ENCODE measurements at regions not wholly inside any gene's neighbourhood (a gene's known extent, or its start where the extent isn't known, plus 50 kb on each side); places are given as distances from the start of the nearest gene placed in this dataset.

DNA sequence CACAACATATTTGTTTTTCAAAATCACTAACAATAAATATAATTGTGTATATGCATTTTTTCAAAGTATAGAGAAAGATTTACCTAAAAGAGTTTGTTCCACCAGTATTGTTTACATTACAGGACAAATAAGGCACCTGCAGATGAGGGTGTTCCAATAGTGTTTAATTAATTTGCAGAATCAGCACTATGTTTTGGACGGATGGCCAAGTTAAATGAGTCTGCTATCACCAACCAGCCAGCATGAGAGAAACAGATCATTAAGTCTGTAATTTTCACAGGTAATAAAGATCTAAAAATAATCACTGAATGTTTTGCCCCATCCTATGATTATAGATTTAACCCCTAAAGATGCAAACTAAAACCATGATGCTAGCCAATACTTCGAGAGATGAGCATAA, 2247.0 kb downstream of the NCAM2 start:
- intact Hi-C loops (cut with micrococcal nuclease): no loop called here
- H3K4me3 ChIP-seq: no peak overlapping the region
- no peak for DNase-seq
- no peak overlapping the region for H3K27ac ChIP-seq (replicated peaks)
- no peaks in the 10 kb centered on the region for H3K9me3 ChIP-seq (replicated peaks)
- no peaks in the 10 kb centered on the region for H3K27me3 ChIP-seq (ENCODE audit: low read depth)
- TF ChIP-seq, protein P1, sequence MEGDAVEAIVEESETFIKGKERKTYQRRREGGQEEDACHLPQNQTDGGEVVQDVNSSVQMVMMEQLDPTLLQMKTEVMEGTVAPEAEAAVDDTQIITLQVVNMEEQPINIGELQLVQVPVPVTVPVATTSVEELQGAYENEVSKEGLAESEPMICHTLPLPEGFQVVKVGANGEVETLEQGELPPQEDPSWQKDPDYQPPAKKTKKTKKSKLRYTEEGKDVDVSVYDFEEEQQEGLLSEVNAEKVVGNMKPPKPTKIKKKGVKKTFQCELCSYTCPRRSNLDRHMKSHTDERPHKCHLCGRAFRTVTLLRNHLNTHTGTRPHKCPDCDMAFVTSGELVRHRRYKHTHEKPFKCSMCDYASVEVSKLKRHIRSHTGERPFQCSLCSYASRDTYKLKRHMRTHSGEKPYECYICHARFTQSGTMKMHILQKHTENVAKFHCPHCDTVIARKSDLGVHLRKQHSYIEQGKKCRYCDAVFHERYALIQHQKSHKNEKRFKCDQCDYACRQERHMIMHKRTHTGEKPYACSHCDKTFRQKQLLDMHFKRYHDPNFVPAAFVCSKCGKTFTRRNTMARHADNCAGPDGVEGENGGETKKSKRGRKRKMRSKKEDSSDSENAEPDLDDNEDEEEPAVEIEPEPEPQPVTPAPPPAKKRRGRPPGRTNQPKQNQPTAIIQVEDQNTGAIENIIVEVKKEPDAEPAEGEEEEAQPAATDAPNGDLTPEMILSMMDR (IDR thresholded peaks at IDR 0.05; ENCODE audit: borderline replicate concordance): no peak
- H3K4me1 ChIP-seq: no peaks in the 10 kb centered on the region
- no peaks in the 10 kb centered on the region for H3K36me3 ChIP-seq

DNA sequence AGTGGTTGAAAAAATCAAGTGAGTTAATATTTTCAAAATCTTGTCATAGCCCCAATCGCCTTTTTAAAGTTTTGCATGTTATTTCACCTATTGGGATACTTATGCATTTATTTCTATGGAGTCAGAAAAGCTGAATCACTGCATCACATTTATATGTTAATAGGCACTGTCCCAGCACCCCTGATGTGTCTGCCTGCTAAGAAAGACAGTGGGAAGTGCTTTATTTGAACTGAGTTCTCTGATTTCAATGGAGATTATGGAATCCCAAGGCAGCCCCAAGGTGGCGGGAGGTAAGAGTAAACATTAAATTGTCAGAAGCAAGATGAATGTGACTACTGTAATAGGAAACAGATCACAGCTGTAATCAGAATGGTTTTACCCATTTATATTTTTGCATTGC, 2225.7 kb downstream of the NCAM2 start:
- H3K36me3 ChIP-seq: no peaks in the 10 kb centered on the region
- H3K27me3 ChIP-seq (ENCODE audit: low read depth): no peaks in the 10 kb centered on the region
- no peaks in the 10 kb centered on the region for H3K9me3 ChIP-seq (replicated peaks)
- H3K4me1 ChIP-seq: no peaks in the 10 kb centered on the region
- no peak overlapping the region for H3K4me3 ChIP-seq
- DNase-seq: no peak
- TF ChIP-seq, protein P1 (IDR thresholded peaks at IDR 0.05; ENCODE audit: borderline replicate concordance): no peak
- H3K27ac ChIP-seq (replicated peaks): no peak overlapping the region
- intact Hi-C loops (cut with micrococcal nuclease): no loop called here

DNA sequence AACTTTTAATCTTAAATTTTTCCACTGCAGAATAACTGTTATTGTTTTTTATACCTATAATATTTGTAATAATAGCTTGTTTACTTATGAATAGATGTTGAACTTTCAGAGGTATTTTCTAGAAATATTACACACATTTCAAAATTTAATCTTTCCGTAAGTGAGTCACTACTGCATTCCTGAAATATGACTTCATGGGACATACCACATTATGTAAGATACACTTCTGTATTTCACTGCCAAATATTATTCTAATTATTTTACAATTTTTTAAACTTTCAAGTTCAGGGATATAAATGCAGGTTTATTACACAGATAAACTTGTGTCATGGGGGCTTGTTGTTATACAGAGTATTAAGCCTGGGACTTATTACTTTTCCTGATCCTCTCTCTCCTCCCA, 2220.5 kb downstream of the NCAM2 start:
- no peak for DNase-seq
- H3K27ac ChIP-seq (replicated peaks): no peak overlapping the region
- TF ChIP-seq, protein P1 (IDR thresholded peaks at IDR 0.05; ENCODE audit: borderline replicate concordance): no peak
- no peaks in the 10 kb centered on the region for H3K36me3 ChIP-seq
- peaks cover 2% of the 10 kb centered on the region for H3K9me3 ChIP-seq (replicated peaks)
- no peak overlapping the region for H3K4me3 ChIP-seq
- no peaks in the 10 kb centered on the region for H3K4me1 ChIP-seq
- intact Hi-C loops (cut with micrococcal nuclease): no loop called here
- H3K27me3 ChIP-seq (ENCODE audit: low read depth): no peaks in the 10 kb centered on the region

DNA sequence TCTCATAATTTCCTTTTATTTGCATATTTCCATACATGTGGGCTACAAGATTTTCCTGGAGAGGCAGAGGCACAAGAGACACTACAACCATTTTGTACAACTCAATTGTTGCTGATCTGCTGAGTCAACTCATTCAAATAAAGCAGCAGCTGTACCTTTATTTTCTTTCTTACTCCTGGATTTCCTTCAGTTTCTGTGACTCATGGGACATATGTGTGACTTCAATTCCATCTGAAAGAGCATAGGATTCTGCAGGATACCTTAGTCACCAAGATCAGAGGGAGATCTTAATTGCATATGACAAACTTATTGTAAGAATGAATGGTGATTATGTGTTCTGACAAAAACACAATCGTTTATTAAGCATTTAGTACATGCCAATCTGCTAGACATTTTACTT, 2219.4 kb downstream of the NCAM2 start:
- no peaks in the 10 kb centered on the region for H3K36me3 ChIP-seq
- H3K4me3 ChIP-seq: no peak overlapping the region
- no peak for DNase-seq
- H3K9me3 ChIP-seq (replicated peaks): peaks cover 12% of the 10 kb centered on the region
- H3K27ac ChIP-seq (replicated peaks): no peak overlapping the region
- intact Hi-C loops (cut with micrococcal nuclease): no loop called here
- H3K4me1 ChIP-seq: no peaks in the 10 kb centered on the region
- H3K27me3 ChIP-seq (ENCODE audit: low read depth): no peaks in the 10 kb centered on the region
- TF ChIP-seq, protein P1 (IDR thresholded peaks at IDR 0.05; ENCODE audit: borderline replicate concordance): no peak

DNA sequence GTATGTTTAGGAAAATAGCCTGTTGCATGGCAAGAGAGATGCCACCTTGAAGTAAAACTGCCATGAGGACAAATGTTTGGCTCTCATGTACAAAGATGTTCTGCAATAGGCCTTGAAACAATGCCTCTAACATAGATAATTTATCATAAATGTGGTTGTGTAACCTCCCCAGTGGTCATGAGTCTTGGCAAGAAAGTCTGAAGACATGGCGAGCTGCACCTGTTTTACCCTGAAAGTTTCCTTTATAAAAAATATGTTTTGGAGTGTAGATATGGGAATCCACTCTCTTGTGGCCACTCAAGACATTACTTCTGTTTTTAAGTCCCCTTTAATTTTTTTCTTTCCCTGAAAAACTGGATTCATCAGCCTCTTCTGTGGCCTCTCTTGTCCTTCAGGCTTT, 2217.1 kb downstream of the NCAM2 start:
- Histone ChIP-seq H3K4me1 (no peaks in the 10 kb centered on the region), H3K4me3 (no peak overlapping the region), H3K36me3 (no peaks in the 10 kb centered on the region), H3K27ac (replicated peaks) (no peak overlapping the region), H3K9me3 (replicated peaks) (peaks cover 19% of the 10 kb centered on the region), H3K27me3 (ENCODE audit: low read depth) (no peaks in the 10 kb centered on the region)
- TF ChIP-seq, protein P1 (IDR thresholded peaks at IDR 0.05; ENCODE audit: borderline replicate concordance): no peak
- no peak for DNase-seq
- intact Hi-C loops (cut with micrococcal nuclease): no loop called here

All from left ventricle myocardium inferior (tissue), 1 donor.